HG03565 (cell line): ENCODE measurements at regions not wholly inside any gene's neighbourhood (a gene's known extent, or its start where the extent isn't known, plus 50 kb on each side); places are given as distances from the start of the nearest gene placed in this dataset.
"Not testable (repeated sequence)": the region's sequence is repeated elsewhere in the genome, so short reads cannot be mapped to it uniquely, and the experiment has no call there.

ENCODE experiments used
- ATAC-seq: cut with Tn5 transposase; IDR thresholded peaks from one replicate; pipeline ENCODE4 v1.9.1; 2021; ENCODE audit warnings: mild to moderate bottlenecking, moderate library complexity; ENCODE audit not compliant: unreplicated experiment

GRCh38 chr7:15836651-15837050 is 150.2 kb upstream of the MEOX2 start:
- no peak for ATAC-seq

DNA sequence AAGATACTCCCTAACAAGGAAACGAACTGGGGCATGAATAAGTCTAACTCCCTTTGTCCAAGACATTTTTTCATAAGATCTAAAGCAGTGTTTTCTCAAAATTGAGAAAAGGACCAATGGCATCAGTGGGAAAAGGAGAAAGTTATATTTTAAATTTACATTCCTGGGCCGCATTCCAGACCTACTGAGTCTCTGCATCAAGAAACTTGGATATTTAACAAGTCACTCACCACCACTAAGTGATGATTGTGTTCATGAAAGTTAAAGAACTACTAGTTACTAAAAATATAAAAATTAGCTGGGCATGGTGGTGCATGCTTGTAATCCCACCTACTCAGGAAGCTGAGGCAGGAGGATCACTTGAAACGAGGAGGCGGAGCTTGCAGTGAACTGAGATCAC is 149.6 kb upstream of the MEOX2 start:
- ATAC-seq = no peak

GRCh38 chr7:15834446-15834845 is 148.0 kb upstream of the MEOX2 start:
- ATAC-seq = no peak

DNA sequence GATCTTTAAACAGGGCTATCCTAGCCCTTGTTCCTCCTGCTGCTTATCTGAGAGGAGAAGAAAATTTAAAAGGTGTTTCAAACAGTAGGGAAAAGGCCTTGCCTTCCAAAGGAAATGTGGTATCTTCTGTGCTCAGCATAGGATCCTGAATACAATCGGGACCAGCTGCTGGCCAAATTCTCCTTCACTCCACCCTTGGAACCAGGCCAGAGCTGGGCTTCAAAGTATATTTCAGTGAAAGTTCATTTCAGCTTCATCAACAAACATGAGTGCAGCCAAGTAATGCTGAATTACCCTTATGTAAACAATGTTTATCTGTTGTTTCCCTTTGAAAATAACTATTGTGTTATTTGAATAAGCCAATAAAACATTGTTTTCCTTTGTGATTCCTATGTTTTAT is 146.5 kb upstream of the MEOX2 start:
- no peak for ATAC-seq

- ATAC-seq = no peak
Measured at GRCh38 chr7:15831606-15832005, 145.1 kb upstream of the MEOX2 start.

- no peak for ATAC-seq
Measured at GRCh38 chr7:15829691-15830090, 143.2 kb upstream of the MEOX2 start.

- ATAC-seq = no peak
Measured at GRCh38 chr7:15828881-15829280, 142.4 kb upstream of the MEOX2 start.

DNA sequence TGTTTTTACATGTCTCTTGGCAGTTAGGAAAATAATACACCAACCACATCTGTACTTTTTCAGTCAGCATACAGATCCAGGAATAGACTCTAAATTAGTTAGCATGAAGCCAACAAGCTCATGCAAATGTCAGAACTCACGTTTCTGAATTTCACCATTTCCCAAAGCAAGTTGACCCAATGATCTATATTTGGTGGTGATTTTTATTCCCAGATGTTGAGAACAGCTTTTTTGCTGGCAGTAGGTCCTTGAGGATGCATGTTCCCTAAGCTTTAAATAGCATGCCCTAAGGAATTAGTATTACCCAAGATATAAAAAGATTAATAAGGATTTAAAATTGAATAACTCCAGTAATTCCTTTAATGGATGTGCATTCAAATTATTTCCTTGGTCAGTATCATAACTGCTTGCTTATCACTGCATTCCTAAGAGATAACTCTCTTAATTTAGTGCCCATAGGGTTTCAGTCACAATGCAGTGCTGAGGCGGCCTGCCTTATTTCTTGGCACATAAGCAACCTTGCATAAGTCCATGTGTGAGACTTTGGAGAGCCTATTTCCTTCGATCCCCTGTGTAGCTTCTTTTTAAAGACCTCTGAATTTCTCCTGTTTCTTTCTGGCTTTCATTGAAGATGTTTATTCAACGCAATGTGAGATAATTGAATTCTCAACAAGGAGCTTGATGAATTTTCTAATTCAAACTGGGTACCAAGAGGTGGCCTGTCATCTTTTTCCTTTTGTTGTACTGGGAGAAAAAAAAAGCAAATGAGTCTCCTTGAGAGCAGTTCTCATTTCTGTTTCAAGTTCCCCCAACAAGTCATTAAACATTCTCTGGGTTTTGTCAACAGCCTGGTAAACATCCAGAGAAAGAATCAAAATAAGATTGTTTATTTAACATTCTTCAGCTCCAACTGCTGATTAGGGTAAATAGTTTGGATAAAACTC is 135.3 kb upstream of the MEOX2 start:
- no peak for ATAC-seq

GRCh38 chr7:15820319-15820718 is 133.8 kb upstream of the MEOX2 start:
- ATAC-seq = no peak

GRCh38 chr7:15816835-15817426 is 130.4 kb upstream of the MEOX2 start:
- ATAC-seq = no peak

- no peak for ATAC-seq
Measured at GRCh38 chr7:15813448-15813847, 127.0 kb upstream of the MEOX2 start.

DNA sequence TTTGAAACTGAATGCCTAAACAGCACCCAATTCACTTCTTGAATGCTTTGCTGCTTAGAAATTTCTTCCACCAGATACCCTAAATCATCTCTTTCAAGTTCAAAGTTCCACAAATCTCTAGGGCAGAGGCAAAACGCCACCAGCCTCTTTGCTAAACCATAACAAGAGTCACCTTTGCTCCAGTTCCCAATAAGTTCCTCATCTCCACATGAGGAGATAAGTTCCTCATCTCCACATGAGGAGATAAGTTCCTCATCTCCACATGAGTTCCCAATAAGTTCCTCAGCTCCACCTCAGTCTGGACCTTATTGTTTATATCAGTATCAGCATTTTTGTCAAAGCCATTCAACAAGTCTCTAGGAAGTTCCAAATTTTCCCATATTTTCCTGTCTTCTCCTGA is 123.9 kb upstream of the MEOX2 start:
- ATAC-seq = not testable (repeated sequence)

GRCh38 chr7:15809936-15810335 is 123.5 kb upstream of the MEOX2 start:
- not testable (repeated sequence) for ATAC-seq

DNA sequence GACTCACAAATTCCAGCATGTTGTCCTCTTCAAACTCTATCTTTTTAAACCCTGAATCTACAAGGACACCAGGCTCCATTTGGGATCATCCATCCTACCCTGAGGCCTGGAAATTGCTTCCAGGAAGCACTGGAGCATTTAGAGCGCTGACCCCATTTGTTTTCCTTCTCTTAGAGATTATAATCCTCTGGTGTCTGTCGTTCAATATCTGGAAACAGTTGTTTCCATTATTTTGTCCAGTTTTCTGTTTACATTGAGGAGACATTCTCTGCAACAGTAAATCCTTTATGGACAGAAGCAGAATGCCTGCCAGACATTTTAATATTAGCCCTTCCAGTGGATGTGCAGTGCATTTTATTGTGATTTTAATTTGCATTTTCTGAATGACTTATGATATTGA is 119.4 kb upstream of the MEOX2 start:
- ATAC-seq = no peak

DNA sequence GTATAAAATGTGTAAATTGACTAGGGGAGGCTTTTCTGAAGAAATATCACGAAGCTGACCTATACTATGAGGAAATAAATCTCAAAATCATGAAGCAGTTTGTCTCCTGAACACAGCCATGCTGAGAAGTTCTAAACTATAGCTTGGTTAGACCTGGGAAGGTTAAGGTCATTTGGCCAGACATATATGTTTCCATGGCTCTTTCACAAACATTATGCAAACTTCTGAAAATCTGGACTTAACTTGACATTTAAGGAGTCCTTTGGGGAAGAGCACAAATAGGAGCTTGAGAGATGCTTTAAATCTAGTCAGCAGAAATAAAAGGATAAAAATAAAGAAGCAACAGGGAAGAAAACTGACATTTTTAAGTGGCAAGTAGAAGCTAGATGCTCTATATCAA is 115.9 kb upstream of the MEOX2 start:
- no peak for ATAC-seq

DNA sequence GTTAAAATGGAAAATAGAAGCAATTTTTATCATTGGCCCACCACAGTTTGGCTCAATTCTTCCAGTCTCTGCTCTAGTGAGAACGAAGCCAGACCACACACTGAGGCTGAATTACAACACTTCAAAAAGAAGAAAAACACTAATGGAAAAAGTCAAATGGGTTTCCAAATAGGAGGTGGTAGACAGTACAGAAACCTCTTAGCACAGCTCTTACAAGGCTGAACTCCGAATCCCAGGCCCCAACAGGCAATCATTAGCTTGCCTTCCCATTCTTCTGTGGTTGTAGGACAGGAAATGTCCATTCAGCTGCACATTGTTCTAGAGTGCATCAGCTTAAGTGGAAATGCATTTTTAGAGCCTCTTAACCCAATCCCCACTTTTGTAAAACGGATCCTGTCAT is 115.1 kb upstream of the MEOX2 start:
- no peak for ATAC-seq

- ATAC-seq = no peak
Measured at GRCh38 chr7:15801041-15801440, 114.6 kb upstream of the MEOX2 start.

DNA sequence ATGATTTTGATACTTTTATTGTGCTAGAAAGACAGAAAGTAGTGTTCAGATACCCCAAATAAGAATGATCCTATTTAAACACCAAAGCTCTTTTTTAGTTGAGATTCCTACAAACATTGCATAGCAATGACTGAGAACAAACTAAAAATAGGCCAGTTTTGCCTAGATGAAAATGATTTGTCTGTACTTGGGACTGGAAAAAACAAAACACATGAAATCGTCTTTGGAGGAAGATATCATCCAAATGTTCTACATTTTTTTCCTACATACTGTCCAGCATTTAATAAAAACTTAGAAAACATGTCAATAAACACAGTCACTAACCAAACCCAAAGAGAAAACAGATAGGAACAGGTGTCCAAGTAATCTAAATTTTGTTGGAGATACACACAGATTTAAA is 111.6 kb upstream of the MEOX2 start:
- no peak for ATAC-seq

DNA sequence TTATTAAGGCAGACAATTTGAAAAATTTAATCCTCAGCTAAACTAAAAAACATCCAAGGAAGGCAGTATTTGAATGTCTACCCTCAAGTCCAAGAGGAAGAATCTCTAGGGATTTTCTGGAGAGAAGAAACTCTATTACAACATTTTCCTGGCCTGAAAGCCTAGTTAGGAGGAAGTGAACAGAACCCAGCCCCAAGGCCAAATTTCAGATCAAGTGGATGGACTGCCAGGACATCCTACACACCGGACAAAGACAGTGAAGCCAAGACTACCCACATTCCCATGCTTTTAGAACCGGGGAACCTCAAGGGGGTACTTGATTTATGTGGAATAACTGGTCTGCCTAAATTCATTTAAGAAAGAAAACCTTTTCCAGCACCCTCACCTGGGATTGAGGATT is 108.9 kb upstream of the MEOX2 start:
- no peak for ATAC-seq

GRCh38 chr7:15794801-15795200 is 108.3 kb upstream of the MEOX2 start:
- ATAC-seq = no peak

GRCh38 chr7:15784694-15785030 is 98.2 kb upstream of the MEOX2 start:
- no peak for ATAC-seq

- ATAC-seq = no peak
Measured at GRCh38 chr7:15783987-15784693, 97.7 kb upstream of the MEOX2 start.
